GM10266 (cell line): ENCODE measurements at regions not wholly inside any gene's neighbourhood (a gene's known extent, or its start where the extent isn't known, plus 50 kb on each side); places are given as distances from the start of the nearest gene placed in this dataset.
A peak's percentile ranks its signal among the peaks of the same experiment; 100 is the strongest.
"Not testable (repeated sequence)": the region's sequence is repeated elsewhere in the genome, so short reads cannot be mapped to it uniquely, and the experiment has no call there.

Source experiments
- DNase-seq: peaks from one replicate; pipeline ENCODE4 v3.0.0; 2012; ENCODE audit errors: extremely low spot score
- CTCF ChIP-seq: IDR thresholded peaks from 2 replicates; pipeline ENCODE4 v1.5.1; 2012; ENCODE audit warnings: mild to moderate bottlenecking, low read depth; ENCODE audit not compliant: control insufficient read depth, insufficient read depth; ENCODE audit errors: missing control alignments

GRCh38 chr1:184878602-184879001 lies 95.7 kb downstream of the NIBAN1 start:
- DNase-seq, result no peak
- no peak for TF ChIP-seq CTCF

- TF ChIP-seq CTCF, result no peak
- no peak for DNase-seq
These were observed 96.3 kb downstream of the NIBAN1 start for GRCh38 chr1:184878002-184878401.

GRCh38 chr1:184876015-184876414 lies 98.3 kb downstream of the NIBAN1 start:
- DNase-seq, result not testable (repeated sequence)

GRCh38 chr1:184875218-184875617 lies 99.1 kb downstream of the NIBAN1 start:
- TF ChIP-seq CTCF, result no peak
- DNase-seq, result no peak

- DNase-seq, result no peak
- TF ChIP-seq CTCF, result no peak
These were observed 104.0 kb downstream of the NIBAN1 start for GRCh38 chr1:184870319-184870718.

DNA sequence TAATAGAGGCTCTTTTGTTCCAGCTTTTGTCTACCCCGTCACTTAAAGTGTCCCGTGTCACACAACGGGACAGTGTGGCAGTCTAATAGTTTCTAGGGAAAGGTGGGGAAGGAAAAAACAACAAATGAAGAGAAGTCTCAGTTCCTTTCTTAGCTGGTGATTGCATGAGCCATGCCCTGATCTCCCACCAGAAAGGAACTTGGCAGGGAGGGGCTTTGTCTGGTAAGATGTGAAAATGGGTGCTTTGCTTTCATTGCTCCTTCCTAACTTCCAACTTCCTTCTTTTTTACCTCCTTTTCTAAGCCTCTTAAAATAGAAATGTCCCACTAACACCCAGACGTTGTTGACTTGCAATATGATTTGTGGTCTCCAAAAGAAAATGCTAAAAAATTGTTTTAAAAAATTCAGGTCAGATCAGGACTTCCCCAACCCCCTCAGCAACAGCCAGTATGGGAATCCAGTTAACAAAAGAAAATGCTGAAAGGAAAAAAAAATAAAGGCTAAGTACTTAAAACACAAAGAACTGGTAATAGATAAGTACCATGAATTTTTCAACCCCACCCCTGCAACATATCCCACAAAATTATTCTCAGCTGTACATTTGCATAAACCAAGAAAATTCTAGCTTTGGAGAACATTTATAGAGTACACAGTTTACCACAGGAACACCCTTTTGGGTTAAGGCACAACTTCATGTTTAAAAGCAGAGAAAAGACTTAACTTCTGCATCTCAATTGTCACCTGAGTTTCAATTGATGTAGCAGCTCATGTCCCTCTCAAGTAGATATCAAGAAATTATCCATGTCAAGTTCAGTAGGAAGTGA lies 106.2 kb downstream of the NIBAN1 start:
- no peak for TF ChIP-seq CTCF
- no peak for DNase-seq

DNA sequence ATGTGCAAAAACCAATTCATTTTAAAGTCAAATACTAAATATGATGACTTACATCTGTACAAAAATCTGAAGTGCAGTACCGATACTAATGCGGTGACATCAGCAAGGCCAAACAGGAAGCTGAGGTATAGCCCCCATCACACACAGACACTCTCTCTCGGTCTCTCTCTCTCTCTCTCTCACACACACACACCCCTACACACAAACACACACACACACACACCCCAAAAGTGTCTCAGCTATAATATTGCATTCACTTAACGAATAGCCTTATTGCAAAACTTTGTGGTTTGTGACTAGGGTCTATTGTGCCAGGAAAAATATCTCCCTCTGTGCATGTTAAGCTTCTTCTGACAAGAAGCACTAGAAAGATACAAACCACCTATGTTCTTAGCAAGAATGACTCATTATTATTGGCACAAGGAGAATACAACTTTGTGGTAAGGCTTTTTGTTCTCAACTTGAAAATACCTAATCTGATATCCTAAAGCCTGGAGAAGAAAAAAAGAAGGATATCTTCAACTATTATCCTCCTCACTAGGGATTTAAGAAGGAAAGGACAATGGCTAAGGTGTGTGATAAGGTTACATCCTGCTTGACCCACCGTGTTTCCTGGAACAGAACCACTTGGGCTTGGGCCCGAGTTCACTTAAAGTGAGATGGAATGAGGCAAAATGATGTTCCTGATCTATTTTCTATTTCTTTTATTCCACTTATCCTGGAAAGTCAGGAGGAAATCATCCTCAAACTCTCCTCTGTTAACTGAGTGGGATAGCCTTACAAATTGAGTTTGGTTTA lies 107.1 kb downstream of the NIBAN1 start:
- no peak for TF ChIP-seq CTCF
- DNase-seq, result peak; percentile 52

DNA sequence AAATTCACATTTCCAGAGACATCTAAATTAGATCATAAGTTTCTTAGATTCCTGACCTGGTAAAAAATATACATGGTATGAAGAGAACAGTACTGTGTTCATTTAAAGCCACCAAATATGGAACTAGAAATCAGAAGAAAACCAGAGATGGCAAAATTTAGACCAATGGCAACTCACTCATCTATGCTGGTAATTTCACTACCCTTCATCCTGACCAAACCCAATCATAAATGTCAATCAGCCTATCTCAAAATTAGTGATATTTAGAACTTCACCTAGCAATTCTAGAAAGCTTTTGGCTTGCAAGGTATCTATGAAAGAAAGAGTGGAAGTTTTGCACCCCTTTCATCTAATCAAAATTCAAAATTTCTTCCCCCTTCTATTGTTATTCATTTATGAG lies 107.7 kb downstream of the NIBAN1 start:
- no peak for DNase-seq
- no peak for TF ChIP-seq CTCF
